Sigmoid colon (tissue), 4 donors: ENCODE measurements at regions not wholly inside any gene's neighbourhood (a gene's known extent, or its start where the extent isn't known, plus 50 kb on each side); places are given as distances from the start of the nearest gene placed in this dataset.

ENCODE experiments used
- POLR2AphosphoS5 ChIP-seq, 4 donors: sonication (generic); formaldehyde crosslinking; IDR thresholded peaks; one replicate each; pipeline ENCODE4 v1.6.1; 2017; ENCODE audit warnings: antibody characterized with exemption in 4 of 4
- TF ChIP-seq, protein P1 (sequence below), 4 experiments: fragments of 450-650 bp in 3 of 4; fragments of 200-600 bp in 1 of 4; IDR thresholded peaks; one replicate each; pipeline ENCODE4 v1.5.1; 2016 to 2019; ENCODE audit warnings: antibody characterized with exemption in 4 of 4, mild to moderate bottlenecking in 3 of 4, moderate library complexity in 2 of 4

GRCh38 chr3:20417388-20418108 is 231.5 kb upstream of the SGO1 start:
- TF ChIP-seq POLR2AphosphoS5 (IDR thresholded peaks at IDR 0.05) = no peak
- TF ChIP-seq, protein P1, sequence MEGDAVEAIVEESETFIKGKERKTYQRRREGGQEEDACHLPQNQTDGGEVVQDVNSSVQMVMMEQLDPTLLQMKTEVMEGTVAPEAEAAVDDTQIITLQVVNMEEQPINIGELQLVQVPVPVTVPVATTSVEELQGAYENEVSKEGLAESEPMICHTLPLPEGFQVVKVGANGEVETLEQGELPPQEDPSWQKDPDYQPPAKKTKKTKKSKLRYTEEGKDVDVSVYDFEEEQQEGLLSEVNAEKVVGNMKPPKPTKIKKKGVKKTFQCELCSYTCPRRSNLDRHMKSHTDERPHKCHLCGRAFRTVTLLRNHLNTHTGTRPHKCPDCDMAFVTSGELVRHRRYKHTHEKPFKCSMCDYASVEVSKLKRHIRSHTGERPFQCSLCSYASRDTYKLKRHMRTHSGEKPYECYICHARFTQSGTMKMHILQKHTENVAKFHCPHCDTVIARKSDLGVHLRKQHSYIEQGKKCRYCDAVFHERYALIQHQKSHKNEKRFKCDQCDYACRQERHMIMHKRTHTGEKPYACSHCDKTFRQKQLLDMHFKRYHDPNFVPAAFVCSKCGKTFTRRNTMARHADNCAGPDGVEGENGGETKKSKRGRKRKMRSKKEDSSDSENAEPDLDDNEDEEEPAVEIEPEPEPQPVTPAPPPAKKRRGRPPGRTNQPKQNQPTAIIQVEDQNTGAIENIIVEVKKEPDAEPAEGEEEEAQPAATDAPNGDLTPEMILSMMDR (IDR thresholded peaks at IDR 0.05) = no peak
